ENCODE measurements at regions not wholly inside any gene's neighbourhood (a gene's known extent, or its start where the extent isn't known, plus 50 kb on each side); places are given as distances from the start of the nearest gene placed in this dataset.

GRCh38 chrX:115448146-115448545 lies 112.8 kb upstream of the PLS3 start:
- TF ChIP-seq CTCF (conservative IDR thresholded peaks at IDR 0.05; ENCODE audit: control insufficient read depth, insufficient read depth, low read depth, low read length) = no peak
- DNase-seq (ENCODE audit: low read depth) = no peak
- no peak overlapping the region for H3K4me3 ChIP-seq (ENCODE audit: control insufficient read depth, low read depth, low read length)

DNA sequence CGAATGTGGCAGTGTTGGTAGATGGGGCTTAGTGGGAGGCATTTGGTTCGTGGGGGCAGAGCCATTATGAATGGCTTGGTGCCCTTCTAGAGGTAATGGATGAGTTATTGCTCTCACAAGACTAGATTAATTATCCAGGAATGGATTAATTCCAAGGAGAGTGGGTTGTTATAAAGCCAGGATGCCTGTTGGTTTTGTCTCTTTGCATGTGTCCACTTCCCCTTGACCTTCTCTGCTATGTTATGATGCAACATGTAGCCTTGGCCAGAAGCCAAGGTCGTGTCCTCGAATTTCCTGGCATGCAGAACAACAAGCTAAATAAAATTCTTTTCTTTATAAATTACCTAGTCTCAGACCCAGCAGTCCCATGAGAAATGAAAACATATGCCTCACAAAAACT lies 111.2 kb upstream of the PLS3 start:
- no peak for TF ChIP-seq CTCF (conservative IDR thresholded peaks at IDR 0.05; ENCODE audit: control insufficient read depth, insufficient read depth, low read depth, low read length)
- no peak overlapping the region for H3K4me3 ChIP-seq (ENCODE audit: control insufficient read depth, low read depth, low read length)
- peak; percentile 49 for DNase-seq (ENCODE audit: low read depth)

- DNase-seq (ENCODE audit: low read depth) = peak; percentile 25
Observed at GRCh38 chrX:115452251-115452650, 108.7 kb upstream of the PLS3 start.

DNA sequence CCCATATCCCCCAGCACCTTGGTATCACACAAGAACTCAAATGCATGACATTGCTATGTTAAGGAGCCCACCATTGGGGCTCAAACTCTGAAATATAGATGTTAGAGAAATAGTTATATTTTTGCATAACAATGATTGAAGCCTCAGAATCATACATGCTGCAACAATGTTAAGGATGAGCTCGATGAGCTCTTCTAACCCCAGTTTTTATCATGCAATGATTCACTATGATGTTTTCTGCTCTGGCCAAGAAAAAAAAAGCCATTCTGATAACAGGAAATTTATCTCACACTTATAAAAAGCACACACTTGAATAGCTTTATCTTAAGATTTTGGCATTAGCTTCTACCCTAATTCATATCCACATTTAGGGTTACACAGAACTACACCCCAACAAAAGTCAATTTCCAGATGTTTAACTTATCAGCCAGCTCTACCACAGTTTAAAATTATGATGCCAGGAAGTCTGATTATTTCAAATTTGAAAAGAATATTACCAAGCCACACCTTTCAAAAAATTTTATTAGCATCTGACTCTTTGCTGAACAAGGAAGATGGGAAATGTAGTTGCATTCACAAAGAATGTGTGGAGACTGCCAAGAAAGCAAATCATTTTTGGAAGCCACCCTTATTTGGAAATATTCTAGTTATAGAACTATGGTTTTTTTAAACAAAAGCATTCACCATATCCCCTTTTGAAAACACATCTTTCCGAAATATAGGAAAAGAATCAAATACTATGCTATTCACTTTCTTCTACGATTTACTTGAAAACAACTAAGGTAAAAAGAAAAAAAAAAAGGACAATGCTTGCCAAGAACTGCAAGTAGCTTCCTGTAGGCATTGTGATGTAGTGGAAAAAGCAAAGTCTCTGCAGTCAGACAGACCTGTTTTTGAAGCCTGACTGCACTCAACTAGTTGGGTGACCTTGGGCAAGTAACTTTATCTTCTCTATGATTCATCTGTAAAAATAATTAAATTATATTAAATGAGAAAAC lies 100.8 kb upstream of the PLS3 start:
- H3K4me3 ChIP-seq (ENCODE audit: control insufficient read depth, low read depth, low read length) = no peak overlapping the region
- no peak for TF ChIP-seq CTCF (conservative IDR thresholded peaks at IDR 0.05; ENCODE audit: control insufficient read depth, insufficient read depth, low read depth, low read length)
- no peak for DNase-seq (ENCODE audit: low read depth)

More at GRCh38 chrX:115452251-115452650, 108.7 kb upstream of the PLS3 start:
- no peak overlapping the region for H3K4me3 ChIP-seq (ENCODE audit: control insufficient read depth, low read depth, low read length)
- TF ChIP-seq CTCF (conservative IDR thresholded peaks at IDR 0.05; ENCODE audit: control insufficient read depth, insufficient read depth, low read depth, low read length) = no peak

DNA sequence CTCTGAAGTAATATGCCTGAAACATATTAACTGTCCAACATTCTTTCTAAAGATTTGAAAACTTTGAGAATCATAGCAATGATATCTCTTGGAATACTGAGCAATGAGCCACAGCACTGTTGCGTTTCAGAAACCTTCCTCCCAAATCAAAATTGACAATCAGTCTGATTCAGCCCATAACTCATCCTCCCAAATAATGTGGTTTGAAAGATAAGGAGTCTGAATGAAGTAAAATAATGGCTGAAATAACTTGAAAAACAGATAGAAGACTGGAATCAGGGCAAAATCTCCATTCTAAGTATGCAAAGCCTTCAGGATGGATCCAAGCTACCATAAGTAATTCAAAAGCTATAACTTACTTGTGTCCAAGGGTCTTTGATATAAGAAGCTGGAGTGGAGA lies 98.6 kb upstream of the PLS3 start:
- no peak for DNase-seq (ENCODE audit: low read depth)
- no peak for TF ChIP-seq CTCF (conservative IDR thresholded peaks at IDR 0.05; ENCODE audit: control insufficient read depth, insufficient read depth, low read depth, low read length)
- no peak overlapping the region for H3K4me3 ChIP-seq (ENCODE audit: control insufficient read depth, low read depth, low read length)

DNA sequence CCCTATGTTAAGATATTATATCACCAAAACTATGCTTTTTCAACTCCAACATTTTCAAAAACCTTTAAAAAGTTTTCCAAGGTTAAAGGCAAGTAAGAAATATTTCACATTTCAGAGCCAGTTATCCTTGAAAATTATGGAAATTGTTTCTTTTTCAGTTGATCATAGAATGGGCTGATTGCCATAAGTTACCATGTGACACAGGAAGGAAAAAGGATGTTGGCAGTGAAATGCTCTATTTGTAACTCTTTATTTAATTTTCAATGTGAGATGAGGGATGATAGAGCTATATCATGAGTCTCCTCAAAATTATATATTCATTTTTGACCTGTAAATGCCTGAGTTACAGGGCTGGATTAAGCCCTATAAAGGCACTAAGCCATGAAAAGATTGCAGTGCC lies 93.0 kb upstream of the PLS3 start:
- no peak for TF ChIP-seq CTCF (conservative IDR thresholded peaks at IDR 0.05; ENCODE audit: control insufficient read depth, insufficient read depth, low read depth, low read length)
- no peak overlapping the region for H3K4me3 ChIP-seq (ENCODE audit: control insufficient read depth, low read depth, low read length)
- DNase-seq (ENCODE audit: low read depth) = no peak
